SJSA1 (cell line): ENCODE measurements at regions not wholly inside any gene's neighbourhood (a gene's known extent, or its start where the extent isn't known, plus 50 kb on each side); places are given as distances from the start of the nearest gene placed in this dataset.
"Not testable (repeated sequence)": the region's sequence is repeated elsewhere in the genome, so short reads cannot be mapped to it uniquely, and the experiment has no call there.

Source experiments
- DNase-seq, 2 experiments: peaks; one replicate each; pipeline ENCODE4 v3.0.0-alpha.2; 2015 to 2020; ENCODE audit warnings: low spot score in 2 of 2, low read depth in 1 of 2
- H3K27ac ChIP-seq: fragments of 250-450 bp; sonication (Bioruptor Pico); 2 replicates; pipeline ENCODE4 v1.5.1; 2020; ENCODE audit warnings: mild to moderate bottlenecking, moderate library complexity
- H3K27me3 ChIP-seq: fragments of 250-450 bp; sonication (Bioruptor Pico); replicated peaks from 2 replicates; pipeline ENCODE4 v1.5.1; 2020; ENCODE audit warnings: mild to moderate bottlenecking, moderate library complexity
- H3K36me3 ChIP-seq: fragments of 250-450 bp; sonication (Bioruptor Pico); 2 replicates; pipeline ENCODE4 v1.5.1; 2020; ENCODE audit warnings: mild to moderate bottlenecking
- H3K4me1 ChIP-seq: fragments of 250-450 bp; sonication (Bioruptor Pico); replicated peaks from 2 replicates; pipeline ENCODE4 v1.6.1; 2021; ENCODE audit warnings: mild to moderate bottlenecking
- H3K4me3 ChIP-seq: fragments of 250-450 bp; sonication (Bioruptor Pico); 2 replicates; pipeline ENCODE4 v1.5.1; 2020; ENCODE audit warnings: mild to moderate bottlenecking
- H3K9me3 ChIP-seq: fragments of 250-450 bp; sonication (Bioruptor Pico); replicated peaks from 2 replicates; pipeline ENCODE4 v1.5.1; 2020; ENCODE audit warnings: mild to moderate bottlenecking

DNA sequence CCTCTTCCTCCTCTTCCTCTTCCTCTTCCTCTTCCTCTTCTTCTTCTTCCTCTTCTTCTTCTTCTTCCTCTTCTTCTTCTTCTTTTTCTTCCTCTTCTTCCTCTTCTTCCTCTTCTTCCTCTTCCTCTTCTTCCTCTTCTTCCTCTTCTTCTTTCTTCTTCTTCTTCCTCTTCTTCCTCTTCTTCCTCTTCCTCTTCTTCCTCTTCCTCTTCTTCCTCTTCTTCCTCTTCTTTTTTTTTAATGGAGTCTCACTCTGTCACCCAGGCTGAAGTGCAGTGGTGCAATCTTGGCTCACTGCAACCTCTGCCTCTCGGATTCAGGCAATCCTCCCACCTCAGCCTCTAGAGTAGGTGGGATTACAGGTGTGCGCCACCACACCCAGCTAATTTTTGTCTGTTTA, 79.8 kb upstream of the SLC30A5 start:
- H3K27me3 ChIP-seq, H3K27ac ChIP-seq, H3K4me1 ChIP-seq, H3K36me3 ChIP-seq, H3K9me3 ChIP-seq, DNase-seq, H3K4me3 ChIP-seq: not testable (repeated sequence)

GRCh38 chr5:69019668-69020375, 74.0 kb upstream of the SLC30A5 start:
- Histone ChIP-seq H3K27ac (no peak overlapping the region), H3K4me1 (peaks cover 6% of the 10 kb centered on the region), H3K9me3 (no peaks in the 10 kb centered on the region), H3K36me3 (no peaks in the 10 kb centered on the region), H3K4me3 (no peak overlapping the region), H3K27me3 (no peaks in the 10 kb centered on the region)
- no peak for DNase-seq

DNA sequence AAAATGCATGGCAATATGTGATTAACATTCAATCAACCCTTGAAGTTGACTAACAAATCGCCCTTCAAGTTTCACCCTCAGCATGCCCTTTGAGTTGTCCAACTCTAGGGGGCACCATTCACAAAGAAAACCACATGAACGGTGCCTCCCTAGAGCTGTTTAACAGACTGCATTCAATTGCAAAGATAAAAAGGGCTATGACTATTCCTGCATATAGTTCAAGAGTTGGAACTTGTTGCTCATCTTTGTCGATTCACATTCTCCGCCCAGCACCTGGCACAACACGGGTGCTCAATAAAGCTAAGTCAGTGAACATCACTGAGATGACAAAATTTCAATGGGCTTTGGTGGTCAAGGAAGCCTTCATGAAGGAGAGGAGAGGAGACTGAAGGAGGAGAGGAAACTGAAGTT, 69.6 kb upstream of the SLC30A5 start:
- Histone ChIP-seq H3K4me3 (no peak overlapping the region), H3K27ac (no peak overlapping the region), H3K4me1 (peaks cover 6% of the 10 kb centered on the region), H3K27me3 (0 out of 2 replicates have a peak, but pooled peaks cover 4% of the 10 kb centered on the region), H3K9me3 (no peaks in the 10 kb centered on the region), H3K36me3 (no peaks in the 10 kb centered on the region)
- peak in 1 of 2 experiments; percentile 33 for DNase-seq

- DNase-seq, result no peak
- no peaks in the 10 kb centered on the region for H3K36me3 ChIP-seq
- H3K4me1 ChIP-seq, result no peaks in the 10 kb centered on the region
- H3K9me3 ChIP-seq, result no peaks in the 10 kb centered on the region
- H3K27ac ChIP-seq, result no peak overlapping the region
- peaks cover 13% of the 10 kb centered on the region; the same call in 1 of the 2 replicates for H3K27me3 ChIP-seq
- H3K4me3 ChIP-seq, result no peak overlapping the region
Measured at GRCh38 chr5:69029292-69029691, 64.5 kb upstream of the SLC30A5 start.

- H3K4me3 ChIP-seq, result no peak overlapping the region
- H3K36me3 ChIP-seq, result no peaks in the 10 kb centered on the region
- H3K27ac ChIP-seq, result no peak overlapping the region
- no peak for DNase-seq
- H3K9me3 ChIP-seq, result no peaks in the 10 kb centered on the region
- H3K4me1 ChIP-seq, result no peaks in the 10 kb centered on the region
- peaks cover 13% of the 10 kb centered on the region; the same call in 1 of the 2 replicates for H3K27me3 ChIP-seq
Measured at GRCh38 chr5:69030358-69031062, 63.3 kb upstream of the SLC30A5 start.

GRCh38 chr5:69032009-69032408, 61.8 kb upstream of the SLC30A5 start:
- DNase-seq, result no peak
- Histone ChIP-seq H3K4me3 (no peak overlapping the region), H3K27ac (no peak overlapping the region), H3K4me1 (no peaks in the 10 kb centered on the region), H3K27me3 (peaks cover 13% of the 10 kb centered on the region; the same call in 1 of the 2 replicates), H3K36me3 (no peaks in the 10 kb centered on the region), H3K9me3 (no peaks in the 10 kb centered on the region)

DNA sequence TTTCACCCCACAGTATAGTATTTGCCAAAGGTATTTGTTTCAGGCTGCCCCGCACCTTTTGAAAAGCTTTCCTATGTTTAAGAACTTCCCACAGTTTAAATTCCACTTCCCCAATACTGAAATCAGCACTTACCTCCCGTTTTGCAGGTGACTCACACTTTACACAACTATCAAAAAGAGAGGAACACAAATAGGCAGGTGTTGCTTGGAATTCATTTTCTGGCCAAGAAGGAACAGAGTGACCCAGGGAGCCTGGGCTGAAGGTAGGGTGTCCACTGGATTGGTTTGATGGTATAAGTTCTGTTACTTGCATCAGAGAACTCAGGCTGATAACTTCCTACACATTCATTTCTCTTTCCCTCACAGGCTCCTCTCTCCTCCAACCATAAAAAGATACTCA, 60.1 kb upstream of the SLC30A5 start:
- H3K27ac ChIP-seq, result no peak overlapping the region
- H3K4me3 ChIP-seq, result no peak overlapping the region
- H3K9me3 ChIP-seq, result no peaks in the 10 kb centered on the region
- no peak for DNase-seq
- H3K4me1 ChIP-seq, result no peaks in the 10 kb centered on the region
- no peaks in the 10 kb centered on the region for H3K36me3 ChIP-seq
- H3K27me3 ChIP-seq, result peaks cover 9% of the 10 kb centered on the region; the same call in 1 of the 2 replicates

- H3K4me3 ChIP-seq, result no peak overlapping the region
- no peaks in the 10 kb centered on the region for H3K9me3 ChIP-seq
- DNase-seq, result no peak
- peaks cover 9% of the 10 kb centered on the region; the same call in 1 of the 2 replicates for H3K27me3 ChIP-seq
- H3K36me3 ChIP-seq, result no peaks in the 10 kb centered on the region
- no peaks in the 10 kb centered on the region for H3K4me1 ChIP-seq
- H3K27ac ChIP-seq, result no peak overlapping the region
Measured at GRCh38 chr5:69034898-69035297, 58.9 kb upstream of the SLC30A5 start.

- no peak overlapping the region for H3K4me3 ChIP-seq
- no peak overlapping the region for H3K27ac ChIP-seq
- DNase-seq, result no peak
- H3K9me3 ChIP-seq, result no peaks in the 10 kb centered on the region
- H3K4me1 ChIP-seq, result no peaks in the 10 kb centered on the region
- H3K36me3 ChIP-seq, result no peaks in the 10 kb centered on the region
- H3K27me3 ChIP-seq, result 0 out of 2 replicates have a peak, but pooled peaks cover 2% of the 10 kb centered on the region
Measured at GRCh38 chr5:69035665-69036064, 58.1 kb upstream of the SLC30A5 start.

DNA sequence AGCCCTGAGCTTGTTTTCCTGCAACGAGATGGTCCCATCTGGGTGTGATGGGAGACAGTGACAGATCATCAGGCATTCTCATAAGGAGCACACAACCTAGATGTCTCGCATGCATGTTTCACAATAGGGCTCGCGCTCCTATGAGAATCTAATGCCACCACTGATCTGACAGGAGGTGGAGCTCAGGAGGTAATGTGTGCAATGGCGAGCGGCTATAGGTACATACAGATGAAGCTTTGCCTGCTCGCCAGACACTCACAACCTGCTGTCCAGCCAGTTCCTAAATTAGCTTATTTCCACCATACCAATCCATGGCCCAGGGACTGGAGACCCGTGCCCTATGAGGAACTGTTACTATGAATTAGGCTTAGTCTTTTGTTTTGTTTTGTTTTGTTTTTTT, 55.3 kb upstream of the SLC30A5 start:
- H3K4me1 ChIP-seq, result no peaks in the 10 kb centered on the region
- H3K27ac ChIP-seq, result no peak overlapping the region
- no peaks in the 10 kb centered on the region for H3K9me3 ChIP-seq
- DNase-seq, result no peak
- H3K4me3 ChIP-seq, result no peak overlapping the region
- H3K27me3 ChIP-seq, result no peaks in the 10 kb centered on the region
- no peaks in the 10 kb centered on the region for H3K36me3 ChIP-seq

- no peaks in the 10 kb centered on the region for H3K4me1 ChIP-seq
- H3K27ac ChIP-seq, result no peak overlapping the region
- no peak for DNase-seq
- H3K36me3 ChIP-seq, result no peaks in the 10 kb centered on the region
- H3K27me3 ChIP-seq, result no peaks in the 10 kb centered on the region
- no peak overlapping the region for H3K4me3 ChIP-seq
- H3K9me3 ChIP-seq, result no peaks in the 10 kb centered on the region
Measured at GRCh38 chr5:69039829-69040228, 54.0 kb upstream of the SLC30A5 start.

DNA sequence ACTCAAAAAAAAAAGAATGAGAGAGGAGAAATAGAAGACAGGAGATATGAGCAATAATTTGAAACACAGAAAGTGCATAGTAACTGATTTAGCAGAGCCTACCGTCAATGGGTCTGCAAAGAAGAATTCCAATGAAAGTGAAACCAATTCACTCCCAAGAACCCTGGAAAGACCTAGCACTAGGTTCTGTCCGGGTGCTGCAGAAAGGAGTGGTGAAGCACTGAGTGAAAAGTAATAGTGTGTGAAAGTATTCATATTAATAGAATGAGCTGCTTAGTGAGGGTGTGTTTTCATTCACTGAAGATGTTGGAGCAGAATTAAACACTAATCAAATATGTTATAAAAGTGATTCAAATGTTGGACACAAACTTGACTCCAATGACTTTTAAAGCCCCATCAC, 51.3 kb upstream of the SLC30A5 start:
- no peak for DNase-seq
- peaks cover 3% of the 10 kb centered on the region; the same call in 1 of the 2 replicates for H3K4me1 ChIP-seq
- no peaks in the 10 kb centered on the region for H3K36me3 ChIP-seq
- H3K27me3 ChIP-seq, result no peaks in the 10 kb centered on the region
- no peak overlapping the region; the same call in 1 of the 2 replicates for H3K27ac ChIP-seq
- H3K4me3 ChIP-seq, result no peak overlapping the region
- H3K9me3 ChIP-seq, result no peaks in the 10 kb centered on the region

DNA sequence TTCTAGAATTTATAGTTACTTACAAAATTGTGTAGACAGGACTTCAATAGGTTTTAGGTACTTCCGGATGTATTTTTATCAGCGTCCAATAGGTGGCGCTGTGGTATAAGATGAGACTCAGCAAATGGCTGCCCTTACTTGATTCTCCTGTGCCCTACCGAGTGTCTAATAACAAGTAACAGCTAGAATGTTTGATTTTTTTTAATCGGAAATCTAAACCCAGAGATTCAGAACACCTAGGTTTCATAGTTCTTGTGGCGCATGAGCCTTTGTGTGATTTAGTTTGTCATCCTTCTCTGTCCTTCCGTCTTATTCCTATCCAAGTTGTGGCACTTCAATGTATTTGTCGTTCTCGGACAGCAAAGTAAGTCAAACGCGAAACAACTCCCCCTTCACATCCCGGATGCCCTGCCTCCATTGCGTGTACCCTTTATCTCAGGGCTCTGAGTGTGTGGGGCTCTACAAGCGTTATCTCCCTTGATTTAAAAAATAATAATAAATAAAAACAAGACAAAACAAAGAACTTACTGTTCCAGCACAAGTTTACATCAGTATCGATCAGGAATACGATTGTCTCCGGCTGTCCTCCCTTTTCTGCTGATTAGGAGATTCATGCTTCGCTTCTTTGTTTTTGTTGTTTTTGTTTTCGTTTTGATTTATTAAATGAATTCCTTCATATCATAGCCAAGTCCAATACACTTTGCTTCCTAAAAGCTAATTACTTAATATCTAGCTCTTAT, 50.7 kb upstream of the SLC30A5 start:
- Histone ChIP-seq H3K4me1 (peaks cover 3% of the 10 kb centered on the region; the same call in 1 of the 2 replicates), H3K4me3 (peak overlapping the region; percentile 33), H3K9me3 (no peaks in the 10 kb centered on the region), H3K27me3 (no peaks in the 10 kb centered on the region), H3K27ac (peak overlapping the region; percentile 14), H3K36me3 (no peaks in the 10 kb centered on the region)
- peak; percentile 75 to 82 for DNase-seq

DNA sequence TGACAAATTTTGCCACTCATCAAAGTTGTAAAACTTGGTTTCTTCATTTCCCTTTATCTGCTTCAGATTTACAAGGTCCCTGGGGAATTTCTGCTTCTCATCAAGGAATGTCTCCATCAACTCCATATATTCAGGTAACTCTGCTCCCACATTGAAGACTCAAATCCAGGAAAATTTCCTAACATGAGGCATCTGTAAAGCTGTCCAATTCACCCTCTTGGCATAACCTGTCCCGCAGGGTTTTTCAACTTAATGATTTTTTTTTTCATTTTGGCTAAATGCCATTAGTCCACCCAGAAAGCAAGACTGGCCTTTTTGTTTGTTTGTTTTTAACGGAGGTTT, 50.2 kb upstream of the SLC30A5 start:
- Histone ChIP-seq H3K4me1 (peaks cover 3% of the 10 kb centered on the region; the same call in 1 of the 2 replicates), H3K27ac (no peak overlapping the region; the same call in 1 of the 2 replicates), H3K9me3 (no peaks in the 10 kb centered on the region), H3K36me3 (no peaks in the 10 kb centered on the region), H3K27me3 (no peaks in the 10 kb centered on the region), H3K4me3 (peak overlapping the region; percentile 33)
- peak in 1 of 2 experiments; percentile 24 for DNase-seq
